ENCODE measurements at regions not wholly inside any gene's neighbourhood (a gene's known extent, or its start where the extent isn't known, plus 50 kb on each side); places are given as distances from the start of the nearest gene placed in this dataset.

DNA sequence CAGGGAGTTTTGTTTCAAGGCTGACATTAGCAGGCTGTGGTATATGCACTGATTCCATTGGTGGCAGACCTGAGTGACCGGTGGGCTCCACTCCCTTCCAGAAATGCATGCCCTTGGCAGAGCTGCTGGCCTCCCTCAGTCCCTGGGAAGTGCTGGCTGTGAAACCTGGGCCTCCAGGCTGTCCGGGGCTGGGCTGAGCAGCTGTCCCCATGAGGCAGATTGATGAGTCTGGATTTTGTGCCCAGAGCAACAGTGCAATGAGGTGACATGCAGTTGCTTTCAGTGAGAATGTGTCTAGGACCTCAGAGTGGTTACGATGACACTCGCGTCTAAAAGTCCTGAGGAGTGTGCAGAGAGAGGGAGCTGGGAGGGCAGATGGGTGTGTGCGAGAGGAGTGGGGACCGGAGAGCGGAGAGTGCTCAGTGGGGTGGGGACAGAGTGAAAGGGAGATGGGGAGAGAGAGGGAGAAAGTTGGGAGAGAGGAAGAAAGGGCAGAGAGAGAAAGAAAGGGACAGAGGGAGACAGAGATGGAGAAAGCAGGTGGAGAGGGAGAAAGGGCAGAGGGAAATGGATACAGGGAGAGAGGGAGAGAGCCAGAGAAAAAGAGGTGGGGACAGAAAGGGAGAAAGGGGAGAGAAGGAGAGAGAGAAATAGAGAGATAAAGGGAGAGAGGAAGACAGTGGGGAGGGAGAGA is 978.3 kb downstream of the BRD1 start:
- H3K27me3 ChIP-seq (ENCODE audit: insufficient read depth, poor library complexity, severe bottlenecking): no peaks in the 10 kb centered on the region
- TF ChIP-seq SPI1 (IDR thresholded peaks at IDR 0.05; ENCODE audit: borderline replicate concordance, low read depth) (no peak), REST (IDR thresholded peaks at IDR 0.05; ENCODE audit: insufficient replicate concordance, low read depth) (no peak), POLR2AphosphoS5 (IDR thresholded peaks at IDR 0.05; ENCODE audit: low read depth) (no peak), GABPA (IDR thresholded peaks at IDR 0.05; ENCODE audit: low read depth) (no peak)
- TF ChIP-seq, protein P1, sequence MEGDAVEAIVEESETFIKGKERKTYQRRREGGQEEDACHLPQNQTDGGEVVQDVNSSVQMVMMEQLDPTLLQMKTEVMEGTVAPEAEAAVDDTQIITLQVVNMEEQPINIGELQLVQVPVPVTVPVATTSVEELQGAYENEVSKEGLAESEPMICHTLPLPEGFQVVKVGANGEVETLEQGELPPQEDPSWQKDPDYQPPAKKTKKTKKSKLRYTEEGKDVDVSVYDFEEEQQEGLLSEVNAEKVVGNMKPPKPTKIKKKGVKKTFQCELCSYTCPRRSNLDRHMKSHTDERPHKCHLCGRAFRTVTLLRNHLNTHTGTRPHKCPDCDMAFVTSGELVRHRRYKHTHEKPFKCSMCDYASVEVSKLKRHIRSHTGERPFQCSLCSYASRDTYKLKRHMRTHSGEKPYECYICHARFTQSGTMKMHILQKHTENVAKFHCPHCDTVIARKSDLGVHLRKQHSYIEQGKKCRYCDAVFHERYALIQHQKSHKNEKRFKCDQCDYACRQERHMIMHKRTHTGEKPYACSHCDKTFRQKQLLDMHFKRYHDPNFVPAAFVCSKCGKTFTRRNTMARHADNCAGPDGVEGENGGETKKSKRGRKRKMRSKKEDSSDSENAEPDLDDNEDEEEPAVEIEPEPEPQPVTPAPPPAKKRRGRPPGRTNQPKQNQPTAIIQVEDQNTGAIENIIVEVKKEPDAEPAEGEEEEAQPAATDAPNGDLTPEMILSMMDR (IDR thresholded peaks at IDR 0.05; ENCODE audit: insufficient read depth, low read length): no peak
- H3K27ac ChIP-seq (replicated peaks): no peak overlapping the region
- no peak overlapping the region for H3K4me3 ChIP-seq (replicated peaks; ENCODE audit: insufficient read depth, low read length)
- DNase-seq (ENCODE audit: low read depth in 1 of 2, low spot score in 1 of 2): no peak

GRCh38 chr22:48846200-48846599 is 981.5 kb downstream of the BRD1 start:
- no peak for DNase-seq (ENCODE audit: low read depth in 1 of 2, low spot score in 1 of 2)
- H3K27me3 ChIP-seq (ENCODE audit: insufficient read depth, poor library complexity, severe bottlenecking): no peaks in the 10 kb centered on the region
- no peak for TF ChIP-seq GABPA (IDR thresholded peaks at IDR 0.05; ENCODE audit: low read depth)
- TF ChIP-seq SPI1 (IDR thresholded peaks at IDR 0.05; ENCODE audit: borderline replicate concordance, low read depth): no peak
- no peak for TF ChIP-seq POLR2AphosphoS5 (IDR thresholded peaks at IDR 0.05; ENCODE audit: low read depth)
- no peak for TF ChIP-seq REST (IDR thresholded peaks at IDR 0.05; ENCODE audit: insufficient replicate concordance, low read depth)
- TF ChIP-seq, protein P1 (IDR thresholded peaks at IDR 0.05; ENCODE audit: insufficient read depth, low read length): no peak

DNA sequence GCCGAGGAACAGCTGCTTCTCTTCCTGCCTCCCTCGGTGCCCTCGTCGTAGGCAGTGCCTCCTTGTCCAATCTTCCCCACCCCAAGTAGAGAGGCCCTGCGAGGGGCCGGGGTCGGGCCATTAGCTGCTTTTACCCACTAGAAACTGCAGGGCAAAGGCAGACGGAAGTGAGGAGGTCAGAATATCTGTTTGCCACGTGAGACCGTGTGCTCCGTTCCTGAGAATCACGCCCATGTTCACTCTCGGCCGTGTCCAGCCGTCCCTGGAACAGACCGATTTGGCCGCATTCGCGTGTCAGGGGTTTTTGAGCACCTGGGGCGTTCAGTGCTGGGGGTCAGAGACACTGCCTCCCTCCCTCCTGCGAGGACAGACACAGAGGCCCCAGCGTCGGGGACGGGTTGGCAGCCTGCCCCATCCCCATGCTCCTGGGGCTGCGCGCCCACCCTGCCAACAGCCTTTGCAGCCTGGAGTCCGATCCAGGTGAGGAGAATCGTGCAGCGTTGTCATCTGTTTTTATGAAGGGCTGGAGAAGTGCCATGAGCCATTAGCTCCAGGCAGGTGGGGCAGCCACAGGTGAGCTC is 982.2 kb downstream of the BRD1 start:
- DNase-seq (ENCODE audit: low read depth in 1 of 2, low spot score in 1 of 2): no peak
- Histone ChIP-seq H3K27ac (replicated peaks) (no peak overlapping the region), H3K4me3 (replicated peaks; ENCODE audit: insufficient read depth, low read length) (no peak overlapping the region), H3K27me3 (ENCODE audit: insufficient read depth, poor library complexity, severe bottlenecking) (no peaks in the 10 kb centered on the region)
- TF ChIP-seq REST (IDR thresholded peaks at IDR 0.05; ENCODE audit: insufficient replicate concordance, low read depth) (no peak), GABPA (IDR thresholded peaks at IDR 0.05; ENCODE audit: low read depth) (no peak), SPI1 (IDR thresholded peaks at IDR 0.05; ENCODE audit: borderline replicate concordance, low read depth) (no peak)
- TF ChIP-seq, protein P1 (IDR thresholded peaks at IDR 0.05; ENCODE audit: insufficient read depth, low read length): no peak

More at GRCh38 chr22:48846200-48846599, 981.5 kb downstream of the BRD1 start:
- Histone ChIP-seq H3K4me3 (replicated peaks; ENCODE audit: insufficient read depth, low read length) (no peak overlapping the region), H3K27ac (replicated peaks) (no peak overlapping the region)

Data from HL-60 (cell line).